ENCODE measurements at regions not wholly inside any gene's neighbourhood (a gene's known extent, or its start where the extent isn't known, plus 50 kb on each side); places are given as distances from the start of the nearest gene placed in this dataset.
"Not testable (repeated sequence)": the region's sequence is repeated elsewhere in the genome, so short reads cannot be mapped to it uniquely, and the experiment has no call there.

- DNase-seq = no peak
Observed at GRCh38 chr14:97993508-97994019, 1196.4 kb downstream of the VRK1 start.

DNA sequence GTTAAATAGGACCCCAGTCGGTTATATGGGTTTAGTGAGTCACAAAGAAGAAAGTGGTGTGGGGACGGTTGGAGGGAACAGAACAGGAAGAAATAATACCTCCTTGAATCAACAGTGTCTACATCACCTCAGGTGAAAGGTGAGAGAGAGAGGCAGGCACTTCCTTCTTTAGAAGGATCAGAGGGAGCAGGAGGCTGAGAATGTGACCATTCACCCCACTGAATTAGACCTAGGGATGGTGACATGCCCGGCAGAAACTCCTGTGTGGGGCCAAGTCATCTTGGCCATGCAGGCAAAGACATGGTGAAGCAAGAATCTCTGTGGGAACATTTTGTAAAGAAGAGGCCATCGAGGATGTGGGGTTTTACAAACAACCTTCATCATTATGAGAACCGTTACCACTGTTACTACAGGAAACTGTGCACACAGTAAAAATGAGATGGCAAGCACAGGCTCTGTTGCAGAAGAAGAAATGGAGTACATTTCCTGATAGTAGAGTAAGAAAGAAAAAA lies 1196.9 kb downstream of the VRK1 start:
- no peak for DNase-seq

DNA sequence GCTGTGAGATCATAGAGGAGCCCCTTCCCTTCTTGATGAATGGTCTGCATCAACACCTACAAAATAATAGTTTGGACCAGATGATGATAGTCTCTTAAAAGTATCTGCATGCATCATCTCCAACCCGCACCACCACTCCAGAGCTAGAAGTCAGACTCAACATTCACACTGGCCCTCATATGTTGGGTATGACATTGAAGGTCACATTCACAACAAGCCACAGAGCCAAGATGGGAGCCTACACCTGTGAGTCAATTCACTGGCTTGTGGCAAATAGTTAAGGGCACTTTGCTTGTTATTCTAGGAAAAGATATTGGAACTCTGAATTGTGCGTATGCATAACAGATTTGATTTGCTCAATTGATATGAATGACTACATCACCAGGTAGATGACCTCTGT lies 1197.9 kb downstream of the VRK1 start:
- DNase-seq = no peak

DNA sequence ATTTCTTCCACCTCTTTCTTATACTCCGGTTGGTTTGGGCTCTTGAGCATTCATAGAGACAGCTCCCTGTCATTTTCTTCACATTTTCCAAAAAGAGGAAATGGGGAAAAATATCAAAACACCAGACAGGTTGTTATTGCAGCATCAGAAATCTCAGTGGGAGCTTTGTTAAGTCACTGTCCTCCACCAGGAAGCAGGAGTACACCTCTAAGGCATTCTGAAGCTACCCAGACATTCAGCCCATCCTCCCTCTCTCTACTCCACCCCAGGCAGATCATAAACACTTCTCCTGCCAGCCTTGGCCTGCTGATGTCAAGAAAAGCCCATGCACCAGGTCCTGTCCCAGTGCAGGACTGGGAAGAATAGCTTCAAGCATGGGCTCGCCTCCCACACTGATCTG lies 1198.3 kb downstream of the VRK1 start:
- DNase-seq = no peak

GRCh38 chr14:98006008-98006407 lies 1208.8 kb downstream of the VRK1 start:
- no peak for DNase-seq

- DNase-seq = no peak
Observed at GRCh38 chr14:98008381-98009113, 1211.4 kb downstream of the VRK1 start.

GRCh38 chr14:98009177-98009576 lies 1212.0 kb downstream of the VRK1 start:
- DNase-seq = not testable (repeated sequence)

- no peak for DNase-seq
Observed at GRCh38 chr14:98010784-98011183, 1213.6 kb downstream of the VRK1 start.

DNA sequence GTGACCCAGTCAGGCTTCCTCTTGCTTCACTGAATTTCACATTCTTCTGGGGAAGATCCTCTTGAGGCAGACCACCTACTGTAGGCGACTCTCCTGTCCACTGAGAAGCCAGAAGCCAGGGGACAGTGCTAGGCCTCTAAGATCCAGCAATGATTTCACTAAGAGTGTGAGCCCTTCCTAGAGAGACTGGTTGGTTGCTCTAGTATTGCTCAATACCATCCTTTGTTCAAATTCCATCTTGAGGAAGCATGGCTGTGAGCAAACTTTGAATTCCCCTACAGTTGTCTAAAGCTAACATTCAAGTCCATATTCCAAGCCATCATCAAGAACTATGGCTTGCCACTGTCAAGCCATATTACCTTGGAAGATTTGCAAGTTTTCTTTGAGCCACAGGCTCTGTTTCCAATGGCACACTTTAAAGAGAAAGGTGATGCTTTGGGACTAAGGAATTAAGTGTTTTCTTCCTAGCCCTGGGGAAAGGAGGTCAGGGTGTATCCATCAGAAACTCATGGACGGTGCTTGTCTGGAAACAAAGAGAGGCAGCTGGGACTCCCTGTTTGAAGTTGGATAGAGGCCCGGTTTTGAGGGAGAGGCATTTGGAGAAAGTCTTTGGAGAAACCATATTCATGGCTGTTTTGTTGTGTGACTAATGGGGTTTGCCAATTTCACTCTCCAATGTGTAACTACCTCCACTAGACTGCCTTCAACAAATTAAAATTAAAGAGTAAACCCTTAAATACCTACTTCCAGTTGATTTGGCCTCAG lies 1217.9 kb downstream of the VRK1 start:
- DNase-seq = no peak

- no peak for DNase-seq
Observed at GRCh38 chr14:98015921-98016320, 1218.7 kb downstream of the VRK1 start.

DNA sequence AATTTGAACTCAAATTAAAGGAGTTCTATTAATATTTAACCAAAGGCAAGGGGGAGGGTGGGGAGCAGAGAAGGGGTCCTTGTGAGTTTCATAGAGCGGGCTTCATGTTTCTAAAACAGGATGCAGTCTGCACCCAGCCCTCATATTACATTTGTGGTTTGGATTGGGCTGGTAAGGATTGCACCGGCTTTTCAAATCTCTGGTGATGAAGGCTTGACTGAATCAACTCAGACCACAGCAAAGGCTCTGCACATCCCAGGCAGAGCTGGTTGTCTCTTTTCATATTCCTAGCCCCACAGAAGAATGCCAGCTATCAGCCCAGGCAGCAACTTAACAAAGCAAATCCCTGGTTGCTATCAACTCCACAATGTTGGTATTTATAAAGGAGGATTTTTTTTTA lies 1221.4 kb downstream of the VRK1 start:
- no peak for DNase-seq

DNA sequence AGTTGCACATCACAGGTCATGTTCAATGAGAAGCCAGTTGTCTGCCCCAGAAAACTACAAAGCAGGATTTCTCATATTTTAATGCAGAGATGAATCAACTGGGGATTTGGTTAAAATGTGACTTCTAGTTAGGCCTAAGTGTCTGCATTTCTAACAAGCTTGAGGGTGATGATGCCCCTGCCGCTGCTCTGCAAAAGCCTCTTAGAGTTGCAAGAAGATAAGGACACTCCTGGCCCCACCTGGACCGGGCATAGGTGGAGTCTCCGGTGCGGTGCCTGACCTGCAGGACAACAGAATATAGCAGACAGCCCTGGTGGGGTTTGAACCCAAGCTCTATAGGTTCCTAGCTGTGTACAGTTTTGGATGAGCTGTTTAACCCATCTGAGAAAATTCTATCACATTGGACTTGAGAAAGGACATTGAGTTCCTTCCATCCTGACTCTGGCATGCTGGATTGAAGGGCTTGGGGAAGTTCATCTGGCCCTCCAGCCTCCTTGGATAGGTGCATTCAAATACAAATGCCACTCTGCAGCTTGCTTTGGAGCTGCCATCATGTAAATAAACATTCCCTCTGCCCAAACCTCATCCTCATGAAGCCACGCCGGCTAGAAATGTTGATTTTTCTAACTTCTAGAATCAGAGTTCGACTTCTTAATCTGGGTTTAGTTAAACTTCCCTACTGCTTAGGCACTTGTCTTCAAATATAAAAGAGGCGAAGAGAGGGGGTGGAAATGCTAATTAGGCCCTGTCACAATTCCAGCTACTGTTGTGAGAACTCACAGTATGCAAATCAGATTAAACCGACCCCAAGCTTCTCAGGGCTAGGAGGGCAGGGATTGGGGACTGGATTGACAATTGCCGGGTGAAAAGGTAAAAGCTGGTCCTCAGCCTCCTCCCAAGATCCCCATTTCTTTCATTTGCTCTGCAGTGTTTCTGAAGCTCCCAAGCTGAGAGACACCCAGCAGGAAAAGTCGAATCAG lies 1225.6 kb downstream of the VRK1 start:
- DNase-seq = no peak

DNA sequence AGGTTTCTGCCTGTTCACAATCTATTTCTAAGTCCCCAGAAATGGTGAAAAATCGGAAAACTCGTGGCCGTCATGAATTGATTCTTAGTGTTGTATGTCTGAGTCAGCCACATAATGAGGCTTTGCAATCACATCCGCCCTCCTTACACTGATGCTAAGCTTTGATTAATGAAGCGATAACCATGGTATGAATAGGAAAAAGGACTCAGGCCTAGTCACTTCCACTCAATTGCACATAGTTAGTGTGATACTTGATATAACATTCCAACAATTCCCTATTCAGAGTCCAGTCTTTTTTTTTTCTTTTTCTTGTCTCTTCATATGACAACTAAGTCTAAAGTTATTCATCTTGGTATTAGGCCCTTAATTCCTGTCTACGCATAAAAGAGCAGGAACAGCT lies 1231.0 kb downstream of the VRK1 start:
- no peak for DNase-seq

DNA sequence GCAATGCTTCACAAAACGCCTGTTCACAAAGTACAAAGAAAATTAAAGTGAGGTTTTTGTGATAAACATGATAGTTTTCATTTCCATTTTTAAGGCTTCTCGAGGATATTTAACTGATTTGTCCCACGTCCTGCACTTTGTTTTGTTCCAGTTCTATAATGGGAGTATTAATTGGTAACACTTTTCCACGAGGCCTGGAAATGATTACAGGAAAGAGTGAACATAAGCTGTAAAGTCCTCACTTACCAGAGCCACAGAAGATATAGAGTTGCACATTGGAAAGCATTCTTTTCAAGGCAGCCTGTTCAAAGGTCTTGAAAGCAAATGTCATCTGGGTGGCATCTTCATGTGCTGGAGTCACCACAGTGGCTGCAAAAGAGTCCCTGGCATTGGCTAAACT lies 1236.6 kb downstream of the BCL11B start:
- no peak for DNase-seq

DNA sequence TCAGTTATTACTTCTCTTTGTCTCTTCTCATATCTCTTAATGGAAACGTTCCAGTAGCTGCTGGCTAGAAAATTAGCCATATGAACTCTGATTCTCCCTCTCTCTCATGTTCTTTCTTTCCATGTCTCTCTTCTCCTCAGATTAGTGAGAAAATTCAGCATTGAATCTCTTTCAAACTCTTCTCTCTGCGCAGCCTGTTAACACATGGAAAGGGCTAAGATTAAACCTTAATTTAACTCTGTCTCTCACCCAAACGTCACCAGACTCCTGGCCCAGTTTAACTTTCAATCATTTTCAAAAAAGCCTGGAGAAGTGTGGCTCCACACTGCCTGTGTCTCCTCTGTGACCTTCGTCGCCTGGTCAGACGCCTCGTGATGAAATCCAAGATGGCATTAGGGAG lies 1234.2 kb downstream of the BCL11B start:
- no peak for DNase-seq

GRCh38 chr14:98056946-98057345 lies 1215.1 kb downstream of the BCL11B start:
- no peak for DNase-seq

DNA sequence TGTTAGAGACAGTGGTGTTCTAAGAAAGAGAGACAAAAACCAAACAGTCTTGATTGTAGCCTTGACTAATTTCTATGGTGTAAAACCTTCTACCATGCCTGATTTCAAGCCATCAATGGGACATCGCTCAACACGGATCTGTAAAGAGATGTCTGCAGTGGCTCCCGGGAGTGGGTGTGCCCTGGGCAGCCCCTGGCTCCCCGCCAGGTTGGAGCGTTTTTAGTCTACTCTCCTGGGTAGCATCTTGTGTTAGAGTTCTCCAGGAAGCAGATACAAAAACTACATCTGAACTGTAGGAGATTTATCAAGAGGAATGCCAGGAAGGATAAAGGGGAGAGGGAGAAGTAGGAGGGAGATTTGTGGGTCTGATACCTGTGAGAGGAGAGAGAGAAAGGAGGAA lies 1212.9 kb downstream of the BCL11B start:
- no peak for DNase-seq

DNA sequence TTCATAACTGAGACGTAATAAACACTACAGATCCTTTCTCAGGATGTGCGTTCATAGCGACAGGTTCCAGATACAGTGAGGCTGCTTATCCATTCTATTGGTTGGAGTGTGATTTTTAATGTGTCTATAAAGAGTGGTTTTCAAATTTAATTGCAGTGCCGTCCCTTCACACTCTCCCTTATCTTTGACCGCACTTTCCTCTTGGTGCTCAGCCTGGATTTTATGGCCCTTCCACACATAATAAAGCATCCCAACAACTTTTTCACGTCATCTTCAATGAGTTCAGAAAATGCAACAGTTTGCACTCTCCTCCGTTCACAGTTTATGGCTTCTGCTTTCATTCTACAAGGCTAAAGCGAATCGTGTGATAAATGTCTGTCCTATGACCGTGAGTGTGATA lies 1209.9 kb downstream of the BCL11B start:
- no peak for DNase-seq

- no peak for DNase-seq
Observed at GRCh38 chr14:98069712-98070171, 1202.3 kb downstream of the BCL11B start.

DNA sequence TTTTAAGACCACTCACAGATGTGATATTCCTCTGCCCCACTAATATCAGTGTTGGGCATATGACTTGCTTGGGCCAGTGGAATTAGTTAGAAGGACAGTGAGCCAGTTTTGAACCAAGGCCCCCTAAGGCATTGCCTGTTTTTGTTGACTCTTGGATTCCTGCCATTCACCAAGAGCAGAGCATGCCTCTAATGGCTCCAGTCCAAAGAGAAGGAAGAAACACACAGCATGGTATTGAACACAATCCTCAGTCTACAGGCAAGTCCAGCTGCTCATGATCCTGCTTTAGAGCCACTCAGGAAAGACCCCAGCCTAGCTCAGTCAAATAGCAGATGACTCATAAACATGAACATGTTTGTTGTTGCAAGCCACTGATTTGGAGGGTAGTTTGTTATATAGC lies 1201.5 kb downstream of the BCL11B start:
- no peak for DNase-seq

DNA sequence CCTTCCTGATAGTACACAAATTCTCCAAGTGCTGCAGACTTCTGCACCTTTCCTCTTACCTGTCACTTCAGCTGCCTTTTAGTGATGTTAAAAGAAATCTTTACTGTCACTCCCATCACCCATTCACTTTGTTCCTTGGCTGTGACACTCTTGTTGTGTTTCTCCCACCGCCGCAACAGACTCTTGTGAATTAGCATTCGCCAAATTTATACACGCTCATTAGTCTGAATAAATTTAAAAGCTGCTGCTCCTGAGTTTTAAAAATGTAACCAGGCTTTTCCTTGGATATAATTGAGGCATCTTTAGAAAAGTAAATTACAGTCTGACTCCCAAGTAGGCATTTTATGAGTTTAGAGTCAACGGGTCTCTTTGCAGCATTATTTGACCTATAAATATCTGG lies 1197.9 kb downstream of the BCL11B start:
- no peak for DNase-seq

GRCh38 chr14:98077176-98077575 lies 1194.8 kb downstream of the BCL11B start:
- DNase-seq = no peak

- DNase-seq = no peak
Observed at GRCh38 chr14:98082833-98083232, 1189.2 kb downstream of the BCL11B start.

Measured in OCI-M1 (cell line).